DOHH2 (cell line): ENCODE measurements at regions not wholly inside any gene's neighbourhood (a gene's known extent, or its start where the extent isn't known, plus 50 kb on each side); places are given as distances from the start of the nearest gene placed in this dataset.

ENCODE experiments used
- EZH2phosphoT487 ChIP-seq: fragments of 200-600 bp; sonication (generic); IDR thresholded peaks from 2 replicates; pipeline ENCODE4 v1.6.1; 2017; ENCODE audit warnings: borderline replicate concordance, mild to moderate bottlenecking, antibody characterized with exemption, low read length, moderate library complexity, mixed read lengths
- TF ChIP-seq, protein P1 (sequence below): fragments of 200-600 bp; sonication (generic); IDR thresholded peaks from one replicate; pipeline ENCODE4 v1.5.1; 2014; ENCODE audit warnings: antibody characterized with exemption, mild to moderate bottlenecking, low read depth, low read length; ENCODE audit not compliant: poor library complexity, severe bottlenecking

DNA sequence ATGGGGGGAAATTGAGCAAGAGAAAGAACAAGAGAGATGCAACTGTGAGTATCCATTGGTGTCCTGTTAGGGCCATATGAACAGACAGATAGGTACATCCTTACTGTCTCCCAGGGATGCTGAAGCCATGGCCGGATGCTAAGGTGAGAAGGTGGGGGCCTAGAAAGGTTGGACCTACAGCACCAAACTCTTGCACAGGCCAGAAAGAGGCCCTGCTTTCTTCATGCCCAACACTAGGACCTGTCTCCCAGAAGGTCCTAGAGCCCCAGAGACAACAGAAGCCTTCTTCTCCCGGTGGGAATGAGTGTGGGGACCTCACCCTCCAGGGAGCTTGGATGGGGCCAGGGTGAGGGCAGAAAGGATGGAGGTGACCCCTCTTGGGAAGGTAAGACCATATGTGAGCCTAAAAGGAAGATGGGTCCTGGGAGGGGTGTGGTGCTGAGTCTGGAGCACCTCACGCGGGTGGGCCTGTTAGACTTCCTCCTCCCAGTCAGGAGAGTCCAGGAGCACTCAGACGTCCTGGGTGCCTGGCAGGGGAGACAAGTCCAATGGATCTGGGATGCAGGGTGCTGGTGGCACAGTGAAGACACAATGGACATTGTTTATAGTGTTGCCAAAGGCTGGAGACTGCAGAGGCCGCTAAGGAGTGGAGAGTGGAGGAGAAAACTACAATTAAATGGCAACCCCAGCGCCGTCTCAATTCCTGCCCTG, 265.3 kb downstream of the CYP26B1 start:
- TF ChIP-seq, protein P1, sequence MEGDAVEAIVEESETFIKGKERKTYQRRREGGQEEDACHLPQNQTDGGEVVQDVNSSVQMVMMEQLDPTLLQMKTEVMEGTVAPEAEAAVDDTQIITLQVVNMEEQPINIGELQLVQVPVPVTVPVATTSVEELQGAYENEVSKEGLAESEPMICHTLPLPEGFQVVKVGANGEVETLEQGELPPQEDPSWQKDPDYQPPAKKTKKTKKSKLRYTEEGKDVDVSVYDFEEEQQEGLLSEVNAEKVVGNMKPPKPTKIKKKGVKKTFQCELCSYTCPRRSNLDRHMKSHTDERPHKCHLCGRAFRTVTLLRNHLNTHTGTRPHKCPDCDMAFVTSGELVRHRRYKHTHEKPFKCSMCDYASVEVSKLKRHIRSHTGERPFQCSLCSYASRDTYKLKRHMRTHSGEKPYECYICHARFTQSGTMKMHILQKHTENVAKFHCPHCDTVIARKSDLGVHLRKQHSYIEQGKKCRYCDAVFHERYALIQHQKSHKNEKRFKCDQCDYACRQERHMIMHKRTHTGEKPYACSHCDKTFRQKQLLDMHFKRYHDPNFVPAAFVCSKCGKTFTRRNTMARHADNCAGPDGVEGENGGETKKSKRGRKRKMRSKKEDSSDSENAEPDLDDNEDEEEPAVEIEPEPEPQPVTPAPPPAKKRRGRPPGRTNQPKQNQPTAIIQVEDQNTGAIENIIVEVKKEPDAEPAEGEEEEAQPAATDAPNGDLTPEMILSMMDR: no peak
- TF ChIP-seq EZH2phosphoT487: no peak
